ENCODE measurements at regions not wholly inside any gene's neighbourhood (a gene's known extent, or its start where the extent isn't known, plus 50 kb on each side); places are given as distances from the start of the nearest gene placed in this dataset.

GRCh38 chr16:85436636-85437165, 176.4 kb upstream of the GSE1 start:
- in situ Hi-C loops (cut with HindIII; ENCODE audit: low pct_unique_long_range_greater_than_20kb, low sequenced_read_pairs) (no loop called here), intact Hi-C loops (cut with micrococcal nuclease; ENCODE audit: unreplicated experiment) (no loop called here)
- no peaks in the 10 kb centered on the region for H3K9me3 ChIP-seq (ENCODE audit: control insufficient read depth, insufficient read depth, low read depth, low read length)
- ATAC-seq (no peak), DNase-seq (ENCODE audit: low read depth, low spot score) (no peak)
- H3K4me1 ChIP-seq (ENCODE audit: control insufficient read depth, insufficient read depth, low read length), result peaks cover 4% of the 10 kb centered on the region; the same call in 1 of the 2 replicates
- no peaks in the 10 kb centered on the region for H3K36me3 ChIP-seq (ENCODE audit: control insufficient read depth, insufficient read depth, low read length)
- no TSS peak for BruUV-seq (replicated peaks)
- H3K27ac ChIP-seq (ENCODE audit: low read length), result no peak overlapping the region
- CTCF ChIA-PET, result interaction anchor here (0.6 kb wide), 1 partner anchor 135 kb away, joined by 4 read pairs; no protein-coding TSS in a partner anchor
- no peak for TF ChIP-seq SIN3A (IDR thresholded peaks at IDR 0.05; ENCODE audit: borderline replicate concordance, insufficient read depth, low read depth, low read length)
- TF ChIP-seq, protein P1, sequence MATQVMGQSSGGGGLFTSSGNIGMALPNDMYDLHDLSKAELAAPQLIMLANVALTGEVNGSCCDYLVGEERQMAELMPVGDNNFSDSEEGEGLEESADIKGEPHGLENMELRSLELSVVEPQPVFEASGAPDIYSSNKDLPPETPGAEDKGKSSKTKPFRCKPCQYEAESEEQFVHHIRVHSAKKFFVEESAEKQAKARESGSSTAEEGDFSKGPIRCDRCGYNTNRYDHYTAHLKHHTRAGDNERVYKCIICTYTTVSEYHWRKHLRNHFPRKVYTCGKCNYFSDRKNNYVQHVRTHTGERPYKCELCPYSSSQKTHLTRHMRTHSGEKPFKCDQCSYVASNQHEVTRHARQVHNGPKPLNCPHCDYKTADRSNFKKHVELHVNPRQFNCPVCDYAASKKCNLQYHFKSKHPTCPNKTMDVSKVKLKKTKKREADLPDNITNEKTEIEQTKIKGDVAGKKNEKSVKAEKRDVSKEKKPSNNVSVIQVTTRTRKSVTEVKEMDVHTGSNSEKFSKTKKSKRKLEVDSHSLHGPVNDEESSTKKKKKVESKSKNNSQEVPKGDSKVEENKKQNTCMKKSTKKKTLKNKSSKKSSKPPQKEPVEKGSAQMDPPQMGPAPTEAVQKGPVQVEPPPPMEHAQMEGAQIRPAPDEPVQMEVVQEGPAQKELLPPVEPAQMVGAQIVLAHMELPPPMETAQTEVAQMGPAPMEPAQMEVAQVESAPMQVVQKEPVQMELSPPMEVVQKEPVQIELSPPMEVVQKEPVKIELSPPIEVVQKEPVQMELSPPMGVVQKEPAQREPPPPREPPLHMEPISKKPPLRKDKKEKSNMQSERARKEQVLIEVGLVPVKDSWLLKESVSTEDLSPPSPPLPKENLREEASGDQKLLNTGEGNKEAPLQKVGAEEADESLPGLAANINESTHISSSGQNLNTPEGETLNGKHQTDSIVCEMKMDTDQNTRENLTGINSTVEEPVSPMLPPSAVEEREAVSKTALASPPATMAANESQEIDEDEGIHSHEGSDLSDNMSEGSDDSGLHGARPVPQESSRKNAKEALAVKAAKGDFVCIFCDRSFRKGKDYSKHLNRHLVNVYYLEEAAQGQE (IDR thresholded peaks at IDR 0.05; ENCODE audit: insufficient read depth in 1 of 2, low read depth in 2 of 2, low read length in 1 of 2), result no peak
- no peaks in the 10 kb centered on the region for H3K27me3 ChIP-seq (ENCODE audit: control insufficient read depth, insufficient read depth, low read length)
- POLR2A ChIA-PET, result no interaction called here
- no peak overlapping the region for H3K4me3 ChIP-seq (ENCODE audit: low read depth in 2 of 2, low read length in 2 of 2)

- DNase-seq (ENCODE audit: low read depth, low spot score) (no peak), ATAC-seq (no peak)
- H3K4me3 ChIP-seq (ENCODE audit: low read depth in 2 of 2, low read length in 2 of 2), result no peak overlapping the region
- intact Hi-C loops (cut with micrococcal nuclease; ENCODE audit: unreplicated experiment), result no loop called here
- peaks cover 4% of the 10 kb centered on the region; the same call in 1 of the 2 replicates for H3K4me1 ChIP-seq (ENCODE audit: control insufficient read depth, insufficient read depth, low read length)
- POLR2A ChIA-PET, result no interaction called here
- TF ChIP-seq SIN3A (IDR thresholded peaks at IDR 0.05; ENCODE audit: borderline replicate concordance, insufficient read depth, low read depth, low read length) (no peak), POLR2AphosphoS5 (IDR thresholded peaks at IDR 0.05; ENCODE audit: low read depth, low read length) (no peak), TCF7L2 (IDR thresholded peaks at IDR 0.05; ENCODE audit: low read depth, low read length) (no peak), CTCF (IDR thresholded peaks at IDR 0.05) (no peak)
- TF ChIP-seq, protein P1 (IDR thresholded peaks at IDR 0.05; ENCODE audit: insufficient read depth in 1 of 2, low read depth in 2 of 2, low read length in 1 of 2), result no peak
- no peak overlapping the region for H3K27ac ChIP-seq (ENCODE audit: low read length)
- no peaks in the 10 kb centered on the region for H3K9me3 ChIP-seq (ENCODE audit: control insufficient read depth, insufficient read depth, low read depth, low read length)
- in situ Hi-C loops (cut with HindIII; ENCODE audit: low pct_unique_long_range_greater_than_20kb, low sequenced_read_pairs), result no loop called here
- CTCF ChIA-PET, result no interaction called here
- H3K27me3 ChIP-seq (ENCODE audit: control insufficient read depth, insufficient read depth, low read length), result no peaks in the 10 kb centered on the region
- BruUV-seq (replicated peaks), result no TSS peak
- no peaks in the 10 kb centered on the region for H3K36me3 ChIP-seq (ENCODE audit: control insufficient read depth, insufficient read depth, low read length)
Observed at GRCh38 chr16:85437166-85438052, 175.7 kb upstream of the GSE1 start.
